ENCODE measurements at regions not wholly inside any gene's neighbourhood (a gene's known extent, or its start where the extent isn't known, plus 50 kb on each side); places are given as distances from the start of the nearest gene placed in this dataset.

DNA sequence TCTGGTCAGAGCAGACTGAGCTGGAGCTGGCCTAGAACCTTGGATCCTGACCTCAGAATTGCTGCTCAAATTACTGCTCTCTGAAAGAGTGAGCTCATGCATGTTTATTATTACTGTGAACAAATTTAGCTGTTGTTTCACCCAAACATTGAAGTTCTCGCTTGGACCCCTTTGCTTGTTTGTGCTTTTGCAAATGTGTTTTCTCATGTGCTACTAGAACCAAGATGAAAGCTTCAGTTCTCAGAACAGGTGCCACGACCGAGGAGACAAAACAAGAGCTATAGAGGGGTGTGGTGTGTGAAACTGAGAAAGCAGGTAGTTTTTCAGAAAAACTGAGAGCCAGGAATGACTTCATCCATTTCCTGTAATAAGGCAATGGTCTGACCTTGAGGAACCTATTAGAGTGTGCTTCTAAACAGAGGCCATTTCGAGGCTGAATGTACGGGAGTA lies 50.0 kb upstream of the ESR1 start (continued):
- TF ChIP-seq, protein P1, sequence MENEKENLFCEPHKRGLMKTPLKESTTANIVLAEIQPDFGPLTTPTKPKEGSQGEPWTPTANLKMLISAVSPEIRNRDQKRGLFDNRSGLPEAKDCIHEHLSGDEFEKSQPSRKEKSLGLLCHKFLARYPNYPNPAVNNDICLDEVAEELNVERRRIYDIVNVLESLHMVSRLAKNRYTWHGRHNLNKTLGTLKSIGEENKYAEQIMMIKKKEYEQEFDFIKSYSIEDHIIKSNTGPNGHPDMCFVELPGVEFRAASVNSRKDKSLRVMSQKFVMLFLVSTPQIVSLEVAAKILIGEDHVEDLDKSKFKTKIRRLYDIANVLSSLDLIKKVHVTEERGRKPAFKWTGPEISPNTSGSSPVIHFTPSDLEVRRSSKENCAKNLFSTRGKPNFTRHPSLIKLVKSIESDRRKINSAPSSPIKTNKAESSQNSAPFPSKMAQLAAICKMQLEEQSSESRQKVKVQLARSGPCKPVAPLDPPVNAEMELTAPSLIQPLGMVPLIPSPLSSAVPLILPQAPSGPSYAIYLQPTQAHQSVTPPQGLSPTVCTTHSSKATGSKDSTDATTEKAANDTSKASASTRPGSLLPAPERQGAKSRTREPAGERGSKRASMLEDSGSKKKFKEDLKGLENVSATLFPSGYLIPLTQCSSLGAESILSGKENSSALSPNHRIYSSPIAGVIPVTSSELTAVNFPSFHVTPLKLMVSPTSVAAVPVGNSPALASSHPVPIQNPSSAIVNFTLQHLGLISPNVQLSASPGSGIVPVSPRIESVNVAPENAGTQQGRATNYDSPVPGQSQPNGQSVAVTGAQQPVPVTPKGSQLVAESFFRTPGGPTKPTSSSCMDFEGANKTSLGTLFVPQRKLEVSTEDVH (IDR thresholded peaks at IDR 0.05; ENCODE audit: low read depth, partially characterized antibody), result no peak
- TF ChIP-seq SREBF1 (IDR thresholded peaks at IDR 0.05; ENCODE audit: low read length) (no peak), POLR2AphosphoS5 (IDR thresholded peaks at IDR 0.05; ENCODE audit: low read length) (no peak), EP300 (IDR thresholded peaks at IDR 0.05; ENCODE audit: borderline replicate concordance in 1 of 2, control insufficient read depth in 1 of 2, low read depth in 2 of 2, low read length in 2 of 2) (peak; percentile 34 to 57; a peak in 3 of 4 replicates), TCF3 (IDR thresholded peaks at IDR 0.05; ENCODE audit: borderline replicate concordance, insufficient read depth, low read depth, low read length) (no peak), MYC (IDR thresholded peaks at IDR 0.05; ENCODE audit: insufficient read depth, insufficient read length, insufficient replicate concordance, low read length, severe bottlenecking) (no peak), ZNF384 (IDR thresholded peaks at IDR 0.05; ENCODE audit: borderline replicate concordance, low read depth, low read length) (no peak), YBX1 (IDR thresholded peaks at IDR 0.05) (no peak), ZBED1 (IDR thresholded peaks at IDR 0.05; ENCODE audit: borderline replicate concordance) (no peak), CBX5 (IDR thresholded peaks at IDR 0.05; ENCODE audit: low read depth) (no peak), PAX8 (IDR thresholded peaks at IDR 0.05) (no peak), WRNIP1 (IDR thresholded peaks at IDR 0.05; ENCODE audit: borderline replicate concordance, low read depth, low read length) (no peak), SMAD5 (IDR thresholded peaks at IDR 0.05; ENCODE audit: low read depth) (no peak), ATF7 (IDR thresholded peaks at IDR 0.05; ENCODE audit: low read depth) (peak; percentile 86), CHD2 (IDR thresholded peaks at IDR 0.05; ENCODE audit: borderline replicate concordance, low read depth, low read length) (no peak), BCL11A (IDR thresholded peaks at IDR 0.05; ENCODE audit: low read depth, low read length) (peak; percentile 41; the same call in 1 of the 2 replicates), CREB1 (IDR thresholded peaks at IDR 0.05; ENCODE audit: low read depth) (no peak)
- TF ChIP-seq, protein P2, sequence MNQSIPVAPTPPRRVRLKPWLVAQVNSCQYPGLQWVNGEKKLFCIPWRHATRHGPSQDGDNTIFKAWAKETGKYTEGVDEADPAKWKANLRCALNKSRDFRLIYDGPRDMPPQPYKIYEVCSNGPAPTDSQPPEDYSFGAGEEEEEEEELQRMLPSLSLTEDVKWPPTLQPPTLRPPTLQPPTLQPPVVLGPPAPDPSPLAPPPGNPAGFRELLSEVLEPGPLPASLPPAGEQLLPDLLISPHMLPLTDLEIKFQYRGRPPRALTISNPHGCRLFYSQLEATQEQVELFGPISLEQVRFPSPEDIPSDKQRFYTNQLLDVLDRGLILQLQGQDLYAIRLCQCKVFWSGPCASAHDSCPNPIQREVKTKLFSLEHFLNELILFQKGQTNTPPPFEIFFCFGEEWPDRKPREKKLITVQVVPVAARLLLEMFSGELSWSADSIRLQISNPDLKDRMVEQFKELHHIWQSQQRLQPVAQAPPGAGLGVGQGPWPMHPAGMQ (IDR thresholded peaks at IDR 0.05; ENCODE audit: borderline replicate concordance), result no peak
- TF ChIP-seq, protein P3, sequence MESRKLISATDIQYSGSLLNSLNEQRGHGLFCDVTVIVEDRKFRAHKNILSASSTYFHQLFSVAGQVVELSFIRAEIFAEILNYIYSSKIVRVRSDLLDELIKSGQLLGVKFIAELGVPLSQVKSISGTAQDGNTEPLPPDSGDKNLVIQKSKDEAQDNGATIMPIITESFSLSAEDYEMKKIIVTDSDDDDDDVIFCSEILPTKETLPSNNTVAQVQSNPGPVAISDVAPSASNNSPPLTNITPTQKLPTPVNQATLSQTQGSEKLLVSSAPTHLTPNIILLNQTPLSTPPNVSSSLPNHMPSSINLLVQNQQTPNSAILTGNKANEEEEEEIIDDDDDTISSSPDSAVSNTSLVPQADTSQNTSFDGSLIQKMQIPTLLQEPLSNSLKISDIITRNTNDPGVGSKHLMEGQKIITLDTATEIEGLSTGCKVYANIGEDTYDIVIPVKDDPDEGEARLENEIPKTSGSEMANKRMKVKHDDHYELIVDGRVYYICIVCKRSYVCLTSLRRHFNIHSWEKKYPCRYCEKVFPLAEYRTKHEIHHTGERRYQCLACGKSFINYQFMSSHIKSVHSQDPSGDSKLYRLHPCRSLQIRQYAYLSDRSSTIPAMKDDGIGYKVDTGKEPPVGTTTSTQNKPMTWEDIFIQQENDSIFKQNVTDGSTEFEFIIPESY (IDR thresholded peaks at IDR 0.05), result no peak
- TF ChIP-seq, protein P4, sequence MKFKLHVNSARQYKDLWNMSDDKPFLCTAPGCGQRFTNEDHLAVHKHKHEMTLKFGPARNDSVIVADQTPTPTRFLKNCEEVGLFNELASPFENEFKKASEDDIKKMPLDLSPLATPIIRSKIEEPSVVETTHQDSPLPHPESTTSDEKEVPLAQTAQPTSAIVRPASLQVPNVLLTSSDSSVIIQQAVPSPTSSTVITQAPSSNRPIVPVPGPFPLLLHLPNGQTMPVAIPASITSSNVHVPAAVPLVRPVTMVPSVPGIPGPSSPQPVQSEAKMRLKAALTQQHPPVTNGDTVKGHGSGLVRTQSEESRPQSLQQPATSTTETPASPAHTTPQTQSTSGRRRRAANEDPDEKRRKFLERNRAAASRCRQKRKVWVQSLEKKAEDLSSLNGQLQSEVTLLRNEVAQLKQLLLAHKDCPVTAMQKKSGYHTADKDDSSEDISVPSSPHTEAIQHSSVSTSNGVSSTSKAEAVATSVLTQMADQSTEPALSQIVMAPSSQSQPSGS (IDR thresholded peaks at IDR 0.05; ENCODE audit: low read length), result peak; percentile 87
- TF ChIP-seq, protein P5, sequence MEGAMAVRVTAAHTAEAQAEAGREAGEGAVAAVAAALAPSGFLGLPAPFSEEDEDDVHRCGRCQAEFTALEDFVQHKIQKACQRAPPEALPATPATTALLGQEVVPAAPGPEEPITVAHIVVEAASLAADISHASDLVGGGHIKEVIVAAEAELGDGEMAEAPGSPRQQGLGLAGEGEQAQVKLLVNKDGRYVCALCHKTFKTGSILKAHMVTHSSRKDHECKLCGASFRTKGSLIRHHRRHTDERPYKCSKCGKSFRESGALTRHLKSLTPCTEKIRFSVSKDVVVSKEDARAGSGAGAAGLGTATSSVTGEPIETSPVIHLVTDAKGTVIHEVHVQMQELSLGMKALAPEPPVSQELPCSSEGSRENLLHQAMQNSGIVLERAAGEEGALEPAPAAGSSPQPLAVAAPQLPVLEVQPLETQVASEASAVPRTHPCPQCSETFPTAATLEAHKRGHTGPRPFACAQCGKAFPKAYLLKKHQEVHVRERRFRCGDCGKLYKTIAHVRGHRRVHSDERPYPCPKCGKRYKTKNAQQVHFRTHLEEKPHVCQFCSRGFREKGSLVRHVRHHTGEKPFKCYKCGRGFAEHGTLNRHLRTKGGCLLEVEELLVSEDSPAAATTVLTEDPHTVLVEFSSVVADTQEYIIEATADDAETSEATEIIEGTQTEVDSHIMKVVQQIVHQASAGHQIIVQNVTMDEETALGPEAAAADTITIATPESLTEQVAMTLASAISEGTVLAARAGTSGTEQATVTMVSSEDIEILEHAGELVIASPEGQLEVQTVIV (IDR thresholded peaks at IDR 0.05; ENCODE audit: borderline replicate concordance, partially characterized antibody), result no peak

Measured in GM12878 (cell line).